Karpas-422 (cell line): ENCODE measurements at regions not wholly inside any gene's neighbourhood (a gene's known extent, or its start where the extent isn't known, plus 50 kb on each side); places are given as distances from the start of the nearest gene placed in this dataset.

Experiments
- DNase-seq: peaks from one replicate; pipeline ENCODE4 v3.0.0-alpha.2; 2015
- H2AFZ ChIP-seq: fragments of 200-600 bp; sonication (generic); 2 replicates; pipeline ENCODE4 v1.6.1; 2014; ENCODE audit warnings: antibody characterized with exemption, low read length, mixed read lengths
- H3K27ac ChIP-seq: fragments of 200-600 bp; sonication (generic); 2 replicates; pipeline ENCODE4 v1.5.1; 2014; ENCODE audit warnings: mild to moderate bottlenecking, low read length, moderate library complexity
- H3K27me3 ChIP-seq: fragments of 200-600 bp; sonication (generic); 2 replicates; pipeline ENCODE4 v1.6.1; 2014; ENCODE audit warnings: low read length, mixed read lengths
- H3K36me3 ChIP-seq: fragments of 200-600 bp; sonication (generic); 2 replicates; pipeline ENCODE4 v1.6.1; 2014; ENCODE audit warnings: low read length, mixed read lengths; ENCODE audit not compliant: insufficient read depth
- H3K4me1 ChIP-seq: fragments of 200-600 bp; sonication (generic); 2 replicates; pipeline ENCODE4 v1.6.1; 2014; ENCODE audit warnings: mild to moderate bottlenecking, low read length, mixed read lengths
- H3K4me2 ChIP-seq: fragments of 200-600 bp; sonication (generic); 2 replicates; pipeline ENCODE4 v1.6.1; 2014; ENCODE audit warnings: low read length, low read depth, mild to moderate bottlenecking; ENCODE audit not compliant: poor library complexity, severe bottlenecking
- H3K4me3 ChIP-seq: fragments of 200-600 bp; sonication (generic); 2 replicates; pipeline ENCODE4 v1.5.1; 2014; ENCODE audit warnings: mild to moderate bottlenecking, antibody characterized with exemption, low read length, mixed read lengths
- H3K79me2 ChIP-seq: fragments of 200-600 bp; sonication (generic); 2 replicates; pipeline ENCODE4 v1.6.1; 2014; ENCODE audit warnings: mild to moderate bottlenecking, low read length, mixed read lengths
- H3K9ac ChIP-seq: fragments of 200-600 bp; sonication (generic); 2 replicates; pipeline ENCODE4 v1.6.0; 2014; ENCODE audit warnings: low read length
- H3K9me2 ChIP-seq: fragments of 200-600 bp; sonication (generic), shearing (Covaris generic); replicated peaks from 2 replicates; pipeline ENCODE4 v1.6.0; 2014; ENCODE audit warnings: mild to moderate bottlenecking, low read length, moderate library complexity; ENCODE audit not compliant: insufficient read depth
- H3K9me3 ChIP-seq: fragments of 300-700, 200-600 bp; sonication (generic); 2 replicates; pipeline ENCODE4 v1.6.1; 2014; ENCODE audit warnings: low read length, mixed read lengths
- H4K20me1 ChIP-seq: fragments of 200-600 bp; sonication (generic); 2 replicates; pipeline ENCODE4 v1.6.1; 2014; ENCODE audit warnings: mild to moderate bottlenecking, antibody characterized with exemption, low read length, low read depth; ENCODE audit not compliant: insufficient read depth

- Histone ChIP-seq H4K20me1 (no peaks in the 10 kb centered on the region), H3K4me1 (peaks cover 4% of the 10 kb centered on the region; the same call in 1 of the 2 replicates), H3K36me3 (no peaks in the 10 kb centered on the region), H3K79me2 (no peaks in the 10 kb centered on the region), H3K27ac (no peak overlapping the region), H3K9me2 (no peaks in the 10 kb centered on the region), H3K4me3 (no peak overlapping the region), H3K9me3 (no peaks in the 10 kb centered on the region), H3K9ac (no peak overlapping the region), H3K27me3 (no peaks in the 10 kb centered on the region), H3K4me2 (no peak overlapping the region), H2AFZ (no peak overlapping the region)
- DNase-seq = peak; percentile 19
These were observed 407.0 kb upstream of the KLF4 start for GRCh38 chr9:107896544-107896943.

- Histone ChIP-seq H3K9me2 (no peaks in the 10 kb centered on the region), H3K27me3 (no peaks in the 10 kb centered on the region), H4K20me1 (no peaks in the 10 kb centered on the region)
These were observed 406.0 kb upstream of the KLF4 start for GRCh38 chr9:107895501-107896001.

GRCh38 chr9:107894572-107895261 lies 405.1 kb upstream of the KLF4 start:
- Histone ChIP-seq H3K27ac (no peak overlapping the region), H3K4me2 (no peak overlapping the region), H3K9me2 (no peaks in the 10 kb centered on the region), H3K79me2 (no peaks in the 10 kb centered on the region), H3K9me3 (no peaks in the 10 kb centered on the region), H3K9ac (no peak overlapping the region), H2AFZ (no peak overlapping the region), H3K27me3 (no peaks in the 10 kb centered on the region), H3K4me3 (no peak overlapping the region), H3K36me3 (no peaks in the 10 kb centered on the region), H3K4me1 (peaks cover 4% of the 10 kb centered on the region; the same call in 1 of the 2 replicates), H4K20me1 (no peaks in the 10 kb centered on the region)
- DNase-seq = no peak

More at GRCh38 chr9:107895501-107896001, 406.0 kb upstream of the KLF4 start:
- H3K79me2 ChIP-seq = no peaks in the 10 kb centered on the region
- no peak overlapping the region for H2AFZ ChIP-seq
- H3K36me3 ChIP-seq = no peaks in the 10 kb centered on the region
- H3K9me3 ChIP-seq = no peaks in the 10 kb centered on the region
- DNase-seq = peak; percentile 29
- H3K27ac ChIP-seq = no peak overlapping the region
- peaks cover 4% of the 10 kb centered on the region; the same call in 1 of the 2 replicates for H3K4me1 ChIP-seq
- H3K4me3 ChIP-seq = no peak overlapping the region
- H3K9ac ChIP-seq = no peak overlapping the region
- H3K4me2 ChIP-seq = no peak overlapping the region

GRCh38 chr9:107890921-107891465 lies 401.4 kb upstream of the KLF4 start:
- Histone ChIP-seq H3K9ac (no peak overlapping the region), H3K4me1 (peaks cover 4% of the 10 kb centered on the region; the same call in 1 of the 2 replicates), H3K4me2 (no peak overlapping the region), H3K27ac (no peak overlapping the region), H4K20me1 (no peaks in the 10 kb centered on the region), H3K36me3 (no peaks in the 10 kb centered on the region), H3K27me3 (no peaks in the 10 kb centered on the region), H3K79me2 (no peaks in the 10 kb centered on the region), H3K9me3 (no peaks in the 10 kb centered on the region), H3K9me2 (no peaks in the 10 kb centered on the region), H3K4me3 (no peak overlapping the region), H2AFZ (no peak overlapping the region)
- DNase-seq = no peak

GRCh38 chr9:107888773-107889227 lies 399.2 kb upstream of the KLF4 start:
- Histone ChIP-seq H3K36me3 (no peaks in the 10 kb centered on the region), H3K79me2 (no peaks in the 10 kb centered on the region), H3K27ac (no peak overlapping the region), H3K4me3 (no peak overlapping the region), H3K9me3 (no peaks in the 10 kb centered on the region), H4K20me1 (no peaks in the 10 kb centered on the region), H3K9me2 (no peaks in the 10 kb centered on the region), H3K4me2 (no peak overlapping the region), H2AFZ (no peak overlapping the region), H3K9ac (no peak overlapping the region), H3K4me1 (peaks cover 6% of the 10 kb centered on the region), H3K27me3 (no peaks in the 10 kb centered on the region)
- DNase-seq = no peak

- H3K4me3 ChIP-seq = no peak overlapping the region
- no peaks in the 10 kb centered on the region for H4K20me1 ChIP-seq
- no peaks in the 10 kb centered on the region for H3K27me3 ChIP-seq
- H2AFZ ChIP-seq = no peak overlapping the region
- no peak overlapping the region for H3K4me2 ChIP-seq
- H3K9me3 ChIP-seq = no peaks in the 10 kb centered on the region
- H3K4me1 ChIP-seq = peaks cover 10% of the 10 kb centered on the region
- H3K9me2 ChIP-seq = no peaks in the 10 kb centered on the region
- H3K36me3 ChIP-seq = no peaks in the 10 kb centered on the region
- no peaks in the 10 kb centered on the region for H3K79me2 ChIP-seq
- H3K27ac ChIP-seq = no peak overlapping the region
- DNase-seq = peak; percentile 36
- H3K9ac ChIP-seq = no peak overlapping the region
These were observed 397.3 kb upstream of the KLF4 start for GRCh38 chr9:107886826-107887225.

GRCh38 chr9:107883496-107884124 lies 394.0 kb upstream of the KLF4 start:
- Histone ChIP-seq H3K36me3 (no peaks in the 10 kb centered on the region), H3K4me2 (no peak overlapping the region), H3K27ac (no peak overlapping the region), H3K9ac (no peak overlapping the region), H3K4me1 (peaks cover 12% of the 10 kb centered on the region), H3K79me2 (no peaks in the 10 kb centered on the region), H3K4me3 (no peak overlapping the region), H3K27me3 (no peaks in the 10 kb centered on the region), H2AFZ (no peak overlapping the region), H3K9me3 (no peaks in the 10 kb centered on the region), H4K20me1 (no peaks in the 10 kb centered on the region), H3K9me2 (no peaks in the 10 kb centered on the region)
- peak; percentile 56 for DNase-seq

- Histone ChIP-seq H3K4me1 (peaks cover 12% of the 10 kb centered on the region), H3K27ac (no peak overlapping the region), H3K79me2 (no peaks in the 10 kb centered on the region), H3K9me3 (no peaks in the 10 kb centered on the region), H4K20me1 (no peaks in the 10 kb centered on the region), H3K9me2 (no peaks in the 10 kb centered on the region), H3K27me3 (no peaks in the 10 kb centered on the region), H3K9ac (no peak overlapping the region), H2AFZ (no peak overlapping the region), H3K4me2 (no peak overlapping the region), H3K36me3 (no peaks in the 10 kb centered on the region), H3K4me3 (no peak overlapping the region)
- no peak for DNase-seq
These were observed 392.2 kb upstream of the KLF4 start for GRCh38 chr9:107881626-107882300.
